ENCODE measurements at regions not wholly inside any gene's neighbourhood (a gene's known extent, or its start where the extent isn't known, plus 50 kb on each side); places are given as distances from the start of the nearest gene placed in this dataset.
"Not testable (repeated sequence)": the region's sequence is repeated elsewhere in the genome, so short reads cannot be mapped to it uniquely, and the experiment has no call there.

DNA sequence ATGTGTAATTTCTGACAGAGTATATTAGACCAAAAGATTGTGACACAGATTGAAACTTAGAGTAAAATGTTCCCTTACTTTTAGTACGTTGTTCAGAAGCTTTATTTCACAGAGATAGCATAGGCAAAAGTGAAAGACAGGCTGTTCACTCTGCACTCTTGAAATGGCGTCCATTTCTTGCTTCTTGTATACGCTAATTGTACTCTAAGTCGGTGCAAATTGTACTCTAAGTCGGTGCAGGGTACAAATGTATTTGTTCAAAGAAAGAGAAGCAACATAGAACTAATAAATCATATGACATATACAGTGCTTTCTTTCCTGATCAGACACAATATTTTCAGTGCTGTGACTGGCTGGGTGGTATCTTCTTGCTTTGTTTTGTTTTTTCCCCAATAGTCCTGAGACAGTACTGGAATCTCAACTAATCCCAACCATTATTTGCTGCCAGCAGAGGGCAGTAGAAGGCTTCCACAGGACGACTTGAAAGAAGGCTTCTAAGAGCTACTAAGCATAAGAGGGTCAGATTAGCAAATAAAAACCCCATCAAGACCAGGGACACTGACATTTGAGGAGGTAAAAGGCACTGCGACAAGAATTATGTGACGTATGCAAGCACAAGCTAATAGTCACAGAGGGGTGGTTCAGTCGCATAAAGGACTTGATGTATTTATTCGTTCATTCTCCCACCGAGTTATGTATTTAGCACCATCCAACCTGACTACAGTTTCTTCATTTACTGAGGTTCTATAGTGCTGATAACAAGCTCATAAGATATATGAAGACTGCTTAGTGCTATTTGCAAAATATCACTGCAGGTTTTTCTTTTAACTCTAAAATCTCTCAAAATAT, 831.8 kb downstream of the TAF11L14 start:
- TF ChIP-seq EZH2 (IDR thresholded peaks at IDR 0.05; ENCODE audit: borderline replicate concordance, low read depth, low read length, severe bottlenecking) (no peak), CTCF (IDR thresholded peaks at IDR 0.05; ENCODE audit: borderline replicate concordance, extremely low read depth, low read length, poor library complexity, severe bottlenecking) (peak; percentile 78)
- H3K4me3 ChIP-seq (ENCODE audit: low read depth in 1 of 2, low read length in 2 of 2) = no peak overlapping the region
- H3K9me3 ChIP-seq (ENCODE audit: insufficient read depth, low read length, severe bottlenecking) = no peaks in the 10 kb centered on the region
- H3K9ac ChIP-seq (ENCODE audit: low read depth, low read length) = no peak overlapping the region
- no peak overlapping the region for H3K27ac ChIP-seq (ENCODE audit: low read length)
- H3K79me2 ChIP-seq (ENCODE audit: insufficient read depth, low read length) = no peaks in the 10 kb centered on the region
- no peaks in the 10 kb centered on the region for H3K27me3 ChIP-seq (ENCODE audit: insufficient read depth, low read length, poor library complexity)
- H3K4me2 ChIP-seq (ENCODE audit: insufficient read depth, low read length) = no peak overlapping the region
- H4K20me1 ChIP-seq (ENCODE audit: insufficient read depth, low read length) = no peaks in the 10 kb centered on the region
- DNase-seq (peak; percentile 45), ATAC-seq (ENCODE audit: insufficient read depth, low read depth) (peak; percentile 72)
- H3K36me3 ChIP-seq (ENCODE audit: insufficient read depth, low read length) = no peaks in the 10 kb centered on the region
- no peaks in the 10 kb centered on the region for H3K4me1 ChIP-seq (ENCODE audit: insufficient read depth, low read length)
- no peak overlapping the region for H2AFZ ChIP-seq (ENCODE audit: low read depth, low read length)

GRCh38 chr5:18466731-18467130, 832.5 kb downstream of the TAF11L14 start:
- Histone ChIP-seq H3K27ac (ENCODE audit: low read length) (no peak overlapping the region), H3K27me3 (ENCODE audit: insufficient read depth, low read length, poor library complexity) (no peaks in the 10 kb centered on the region), H3K4me3 (ENCODE audit: low read depth in 1 of 2, low read length in 2 of 2) (no peak overlapping the region), H3K4me1 (ENCODE audit: insufficient read depth, low read length) (no peaks in the 10 kb centered on the region), H3K4me2 (ENCODE audit: insufficient read depth, low read length) (no peak overlapping the region), H2AFZ (ENCODE audit: low read depth, low read length) (no peak overlapping the region), H3K79me2 (ENCODE audit: insufficient read depth, low read length) (no peaks in the 10 kb centered on the region), H3K9ac (ENCODE audit: low read depth, low read length) (no peak overlapping the region), H4K20me1 (ENCODE audit: insufficient read depth, low read length) (no peaks in the 10 kb centered on the region), H3K9me3 (ENCODE audit: insufficient read depth, low read length, severe bottlenecking) (no peaks in the 10 kb centered on the region), H3K36me3 (ENCODE audit: insufficient read depth, low read length) (no peaks in the 10 kb centered on the region)
- DNase-seq = no peak
- no peak for TF ChIP-seq EZH2 (IDR thresholded peaks at IDR 0.05; ENCODE audit: borderline replicate concordance, low read depth, low read length, severe bottlenecking)
- no peak for TF ChIP-seq CTCF (IDR thresholded peaks at IDR 0.05; ENCODE audit: borderline replicate concordance, extremely low read depth, low read length, poor library complexity, severe bottlenecking)
- ATAC-seq (ENCODE audit: insufficient read depth, low read depth) = no peak

DNA sequence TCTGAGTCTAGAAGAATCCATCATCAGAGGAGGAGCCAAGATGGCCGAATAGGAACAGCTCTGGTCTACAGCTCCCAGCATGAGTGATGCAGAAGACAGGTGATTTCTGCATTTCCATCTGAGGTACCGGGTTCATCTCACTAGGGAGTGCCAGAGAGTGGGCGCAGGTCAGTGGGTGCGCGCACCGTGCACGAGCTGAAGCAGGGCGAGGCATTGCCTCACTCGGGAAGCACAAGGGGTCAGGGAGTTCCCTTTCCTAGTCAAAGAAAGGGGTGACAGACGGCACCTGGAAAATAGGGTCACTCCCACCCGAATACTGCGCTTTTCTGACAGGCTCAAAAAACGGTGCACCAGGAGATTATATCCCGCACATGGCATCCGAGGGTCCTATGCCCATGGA, 837.5 kb downstream of the TAF11L14 start:
- H3K4me2 ChIP-seq (ENCODE audit: insufficient read depth, low read length) = not testable (repeated sequence)

DNA sequence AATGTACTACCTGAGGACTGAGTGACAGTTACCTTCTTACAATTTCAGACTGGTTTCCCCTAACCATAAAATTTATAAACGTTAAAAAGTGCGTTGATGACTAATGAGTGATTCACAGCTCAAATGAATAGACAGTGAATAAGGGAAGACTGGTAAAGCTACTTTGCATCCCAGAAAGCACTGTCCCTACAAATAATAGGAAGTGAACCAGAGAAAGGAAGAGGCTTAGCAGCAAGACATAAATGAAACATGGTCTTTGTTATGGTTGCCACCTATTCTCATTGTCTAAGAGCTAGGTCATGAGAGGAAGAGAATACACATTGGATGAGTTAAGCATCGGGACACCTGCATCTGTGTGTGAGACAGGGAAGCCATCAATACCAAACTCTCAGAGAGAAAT, 849.2 kb downstream of the TAF11L14 start:
- DNase-seq = no peak

More for the DNA sequence above, 837.5 kb downstream of the TAF11L14 start:
- H3K36me3 ChIP-seq (ENCODE audit: insufficient read depth, low read length); H4K20me1 ChIP-seq (ENCODE audit: insufficient read depth, low read length); H2AFZ ChIP-seq (ENCODE audit: low read depth, low read length); H3K4me1 ChIP-seq (ENCODE audit: insufficient read depth, low read length); H3K27me3 ChIP-seq (ENCODE audit: insufficient read depth, low read length, poor library complexity); H3K4me3 ChIP-seq (ENCODE audit: low read depth in 1 of 2, low read length in 2 of 2); DNase-seq; H3K27ac ChIP-seq (ENCODE audit: low read length); H3K9ac ChIP-seq (ENCODE audit: low read depth, low read length); H3K9me3 ChIP-seq (ENCODE audit: insufficient read depth, low read length, severe bottlenecking); H3K79me2 ChIP-seq (ENCODE audit: insufficient read depth, low read length); ATAC-seq (ENCODE audit: insufficient read depth, low read depth): not testable (repeated sequence)

More for the DNA sequence above, 849.2 kb downstream of the TAF11L14 start:
- Histone ChIP-seq H3K36me3 (ENCODE audit: insufficient read depth, low read length) (no peaks in the 10 kb centered on the region), H3K9ac (ENCODE audit: low read depth, low read length) (no peak overlapping the region), H3K27me3 (ENCODE audit: insufficient read depth, low read length, poor library complexity) (no peaks in the 10 kb centered on the region), H3K79me2 (ENCODE audit: insufficient read depth, low read length) (no peaks in the 10 kb centered on the region), H4K20me1 (ENCODE audit: insufficient read depth, low read length) (no peaks in the 10 kb centered on the region), H3K4me1 (ENCODE audit: insufficient read depth, low read length) (no peaks in the 10 kb centered on the region), H3K27ac (ENCODE audit: low read length) (no peak overlapping the region), H3K4me2 (ENCODE audit: insufficient read depth, low read length) (no peak overlapping the region), H3K9me3 (ENCODE audit: insufficient read depth, low read length, severe bottlenecking) (no peaks in the 10 kb centered on the region), H3K4me3 (ENCODE audit: low read depth in 1 of 2, low read length in 2 of 2) (no peak overlapping the region), H2AFZ (ENCODE audit: low read depth, low read length) (no peak overlapping the region)
- TF ChIP-seq EZH2 (IDR thresholded peaks at IDR 0.05; ENCODE audit: borderline replicate concordance, low read depth, low read length, severe bottlenecking) (no peak), CTCF (IDR thresholded peaks at IDR 0.05; ENCODE audit: borderline replicate concordance, extremely low read depth, low read length, poor library complexity, severe bottlenecking) (no peak)
- ATAC-seq (ENCODE audit: insufficient read depth, low read depth) = no peak

All from DND-41 (cell line).